ENCODE measurements at regions not wholly inside any gene's neighbourhood (a gene's known extent, or its start where the extent isn't known, plus 50 kb on each side); places are given as distances from the start of the nearest gene placed in this dataset.

DNA sequence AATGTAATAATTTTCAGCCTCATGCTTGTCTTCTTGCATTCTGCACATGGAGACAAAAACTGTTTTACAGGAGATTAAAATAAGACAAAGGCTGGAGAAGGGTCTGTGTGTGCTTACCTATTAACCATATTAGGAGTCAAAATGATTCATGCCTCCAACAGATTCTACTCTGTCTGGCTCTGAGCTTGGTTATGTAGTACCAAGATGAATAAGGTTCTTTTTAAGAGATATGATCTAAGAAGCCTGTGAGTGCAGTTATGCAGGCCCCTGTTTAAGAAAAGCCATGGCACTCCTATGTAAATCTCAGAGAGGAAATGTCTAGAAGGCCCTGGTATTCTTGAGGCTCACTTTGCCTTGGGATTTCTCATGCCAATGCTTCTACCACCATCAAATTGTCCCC is 486.6 kb upstream of the CDH11 start:
- H2BK120ac ChIP-seq (replicated peaks; ENCODE audit: low read depth, low read length) = no peak overlapping the region
- H3K79me2 ChIP-seq (ENCODE audit: control insufficient read depth in 1 of 2, insufficient read depth in 2 of 2, low read length in 2 of 2) = no peaks in the 10 kb centered on the region
- no peak overlapping the region for H4K8ac ChIP-seq (ENCODE audit: extremely low read depth, insufficient read depth, low read length)
- no peaks in the 10 kb centered on the region for H3K36me3 ChIP-seq (ENCODE audit: control insufficient read depth in 2 of 4, insufficient read depth in 4 of 4, low read length in 3 of 4)
- no peaks in the 10 kb centered on the region for H3K79me1 ChIP-seq (ENCODE audit: low read depth, low read length)
- H3K4me1 ChIP-seq (replicated peaks in 1 of 4; ENCODE audit: control insufficient read depth in 3 of 4, insufficient read depth in 4 of 4, low read length in 3 of 4) = no peaks in the 10 kb centered on the region
- no peak overlapping the region for H3K4me2 ChIP-seq (ENCODE audit: insufficient read depth in 1 of 2, low read depth in 2 of 2, low read length in 2 of 2)
- no peaks in the 10 kb centered on the region for H3K27me3 ChIP-seq (replicated peaks in 1 of 4; ENCODE audit: control insufficient read depth in 3 of 4, extremely low read depth in 1 of 4, insufficient read depth in 3 of 4, low read length in 3 of 4)
- H4K20me1 ChIP-seq (replicated peaks in 1 of 2; ENCODE audit: control insufficient read depth in 1 of 2, insufficient read depth in 2 of 2, low read length in 2 of 2) = no peaks in the 10 kb centered on the region
- no peak overlapping the region for H4K5ac ChIP-seq (ENCODE audit: insufficient read length, low read depth, low read length)
- H4K91ac ChIP-seq (replicated peaks; ENCODE audit: insufficient read length, low read length) = no peak overlapping the region
- no peak for FAIRE-seq
- no peak overlapping the region for H3K4me3 ChIP-seq (ENCODE audit: extremely low read depth in 1 of 4, insufficient read depth in 2 of 4, low read depth in 3 of 4, low read length in 4 of 4)
- no peak overlapping the region for H3K18ac ChIP-seq (ENCODE audit: extremely low read depth, low read length)
- POLR2A ChIA-PET (ENCODE audit: partially characterized antibody) = no interaction called here
- H3K9ac ChIP-seq (replicated peaks in 1 of 4; ENCODE audit: extremely low read depth in 1 of 4, low read depth in 3 of 4, low read length in 3 of 4) = no peak overlapping the region
- no peak overlapping the region for H2BK20ac ChIP-seq (ENCODE audit: low read length)
- H2BK12ac ChIP-seq (ENCODE audit: low read depth, low read length) = no peak overlapping the region
- H2BK5ac ChIP-seq (ENCODE audit: low read depth, low read length) = no peak overlapping the region
- DNase-seq (ENCODE audit: low read depth in 1 of 2, low spot score in 2 of 2) = no peak
- no peaks in the 10 kb centered on the region for H3K9me3 ChIP-seq (ENCODE audit: insufficient read depth in 2 of 2, low read depth in 1 of 2, low read length in 1 of 2)
- no peak overlapping the region for H2AFZ ChIP-seq (ENCODE audit: low read length)
- no peak overlapping the region for H3K4ac ChIP-seq (replicated peaks; ENCODE audit: insufficient read length, low read depth, low read length)
- no peaks in the 10 kb centered on the region for H3K23me2 ChIP-seq (ENCODE audit: low read depth, low read length)
- no peak overlapping the region for H2BK15ac ChIP-seq (ENCODE audit: low read length)
- no peak overlapping the region for H3K27ac ChIP-seq (ENCODE audit: low read depth, low read length)
- no peak overlapping the region for H3K56ac ChIP-seq (replicated peaks; ENCODE audit: insufficient read length, low read depth, low read length)
- no peak overlapping the region for H3K14ac ChIP-seq (ENCODE audit: insufficient read length)
- CTCF ChIA-PET (ENCODE audit: partially characterized antibody) = interaction anchor here (1.4 kb wide), 1 partner anchor 9 kb away, joined by 4 read pairs; no protein-coding TSS in a partner anchor
- H2AK5ac ChIP-seq (ENCODE audit: low read depth, low read length) = no peak overlapping the region
- H3K23ac ChIP-seq (ENCODE audit: insufficient read length) = no peak overlapping the region
- TF ChIP-seq RBBP5 (IDR thresholded peaks at IDR 0.05; ENCODE audit: borderline replicate concordance, low read depth, low read length) = no peak
- TF ChIP-seq SIN3A (conservative IDR thresholded peaks at IDR 0.05 in 1 of 2, IDR thresholded peaks at IDR 0.05 in 1 of 2; ENCODE audit: low read depth in 1 of 2, low read length in 2 of 2) = no peak
- TF ChIP-seq CEBPB (IDR thresholded peaks at IDR 0.05; ENCODE audit: low read depth, low read length) = no peak
- TF ChIP-seq YY1 (IDR thresholded peaks at IDR 0.05; ENCODE audit: low read depth, low read length) = no peak
- no peak for TF ChIP-seq EZH2 (IDR thresholded peaks at IDR 0.05; ENCODE audit: low read depth, low read length, severe bottlenecking)
- no peak for TF ChIP-seq TAF7 (optimal IDR thresholded peaks at IDR 0.05; ENCODE audit: borderline replicate concordance, low read depth, low read length)
- no peak for TF ChIP-seq EGR1 (IDR thresholded peaks at IDR 0.05; ENCODE audit: borderline replicate concordance, low read depth, low read length)
- no peak for TF ChIP-seq POLR2A (IDR thresholded peaks at IDR 0.05; ENCODE audit: control extremely low read depth in 1 of 2, low read depth in 2 of 2, low read length in 2 of 2)
- no peak for TF ChIP-seq TCF12 (IDR thresholded peaks at IDR 0.05; ENCODE audit: low read depth, low read length)
- TF ChIP-seq CREB1 (IDR thresholded peaks at IDR 0.05) = no peak
- TF ChIP-seq, protein P1, sequence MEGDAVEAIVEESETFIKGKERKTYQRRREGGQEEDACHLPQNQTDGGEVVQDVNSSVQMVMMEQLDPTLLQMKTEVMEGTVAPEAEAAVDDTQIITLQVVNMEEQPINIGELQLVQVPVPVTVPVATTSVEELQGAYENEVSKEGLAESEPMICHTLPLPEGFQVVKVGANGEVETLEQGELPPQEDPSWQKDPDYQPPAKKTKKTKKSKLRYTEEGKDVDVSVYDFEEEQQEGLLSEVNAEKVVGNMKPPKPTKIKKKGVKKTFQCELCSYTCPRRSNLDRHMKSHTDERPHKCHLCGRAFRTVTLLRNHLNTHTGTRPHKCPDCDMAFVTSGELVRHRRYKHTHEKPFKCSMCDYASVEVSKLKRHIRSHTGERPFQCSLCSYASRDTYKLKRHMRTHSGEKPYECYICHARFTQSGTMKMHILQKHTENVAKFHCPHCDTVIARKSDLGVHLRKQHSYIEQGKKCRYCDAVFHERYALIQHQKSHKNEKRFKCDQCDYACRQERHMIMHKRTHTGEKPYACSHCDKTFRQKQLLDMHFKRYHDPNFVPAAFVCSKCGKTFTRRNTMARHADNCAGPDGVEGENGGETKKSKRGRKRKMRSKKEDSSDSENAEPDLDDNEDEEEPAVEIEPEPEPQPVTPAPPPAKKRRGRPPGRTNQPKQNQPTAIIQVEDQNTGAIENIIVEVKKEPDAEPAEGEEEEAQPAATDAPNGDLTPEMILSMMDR (IDR thresholded peaks at IDR 0.05; ENCODE audit: control extremely low read depth in 1 of 3, insufficient read depth in 1 of 3, low read depth in 1 of 3, low read length in 3 of 3) = no peak
- no peak for TF ChIP-seq NANOG (IDR thresholded peaks at IDR 0.05; ENCODE audit: insufficient read depth, low read depth, low read length, poor library complexity, severe bottlenecking)
- TF ChIP-seq GTF2F1 (IDR thresholded peaks at IDR 0.05; ENCODE audit: borderline replicate concordance, low read depth, low read length) = no peak
- no peak for TF ChIP-seq TBP (IDR thresholded peaks at IDR 0.05; ENCODE audit: low read depth, low read length)
- no peak for TF ChIP-seq BACH1 (IDR thresholded peaks at IDR 0.05; ENCODE audit: low read length)

All from H1 (cell line).